ENCODE measurements at regions not wholly inside any gene's neighbourhood (a gene's known extent, or its start where the extent isn't known, plus 50 kb on each side); places are given as distances from the start of the nearest gene placed in this dataset.

DNA sequence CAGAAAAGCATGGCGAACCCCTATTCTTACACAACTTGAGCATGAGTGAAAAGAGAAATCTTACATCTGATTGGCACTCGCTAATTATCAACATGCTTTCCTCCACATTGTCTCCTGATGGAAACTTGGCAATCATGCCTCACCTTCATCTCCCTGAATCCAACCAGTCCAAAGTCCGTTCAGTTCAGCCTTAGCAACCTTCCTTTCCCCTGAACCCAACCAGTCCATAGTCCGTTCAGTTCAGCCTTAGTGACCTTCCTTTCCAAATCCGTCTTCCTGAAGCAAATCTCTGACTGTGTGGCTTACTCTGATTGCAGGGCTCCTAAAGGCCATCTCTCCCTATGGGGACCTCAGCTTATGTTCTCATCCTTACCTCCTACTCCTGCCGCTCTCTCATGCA, 538.3 kb upstream of the CLINT1 start:
- DNase-seq, result no peak

DNA sequence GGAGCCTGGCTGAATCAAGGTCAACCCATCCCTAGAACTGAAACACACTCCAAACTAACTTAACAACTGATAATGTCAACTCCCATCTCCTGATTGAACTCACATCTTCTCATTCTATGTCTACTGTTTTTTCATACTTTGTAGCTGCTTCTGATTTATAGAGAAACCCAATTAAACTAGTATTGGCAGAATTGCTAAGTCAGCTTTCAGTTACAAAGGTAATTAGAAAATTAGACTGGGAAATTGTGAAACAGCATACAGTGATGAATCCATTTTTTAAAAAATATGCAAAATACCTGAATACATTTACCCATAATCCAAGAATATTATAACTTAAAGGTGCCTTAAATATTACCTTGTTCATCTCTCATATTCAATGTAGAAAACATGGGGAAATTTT, 535.2 kb upstream of the CLINT1 start:
- DNase-seq, result no peak

DNA sequence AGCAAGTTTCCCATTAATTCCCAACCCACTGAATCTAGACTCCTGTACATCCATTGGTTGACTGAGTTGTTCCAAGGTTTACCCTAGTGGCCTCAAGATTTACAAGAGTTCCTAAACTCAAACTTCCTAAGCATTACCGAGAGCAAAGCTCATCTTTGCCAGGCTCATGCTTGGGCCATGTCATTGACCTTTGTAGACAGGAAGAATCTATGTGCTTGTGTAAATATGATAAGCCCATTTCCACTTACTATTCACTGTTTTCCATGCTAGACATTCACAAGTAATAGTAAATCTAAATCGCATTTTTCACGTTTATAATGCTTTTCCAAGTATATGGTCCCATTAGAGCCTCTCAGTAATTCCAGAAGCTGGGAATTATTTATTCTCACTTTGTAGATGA, 534.5 kb upstream of the CLINT1 start:
- no peak for DNase-seq

DNA sequence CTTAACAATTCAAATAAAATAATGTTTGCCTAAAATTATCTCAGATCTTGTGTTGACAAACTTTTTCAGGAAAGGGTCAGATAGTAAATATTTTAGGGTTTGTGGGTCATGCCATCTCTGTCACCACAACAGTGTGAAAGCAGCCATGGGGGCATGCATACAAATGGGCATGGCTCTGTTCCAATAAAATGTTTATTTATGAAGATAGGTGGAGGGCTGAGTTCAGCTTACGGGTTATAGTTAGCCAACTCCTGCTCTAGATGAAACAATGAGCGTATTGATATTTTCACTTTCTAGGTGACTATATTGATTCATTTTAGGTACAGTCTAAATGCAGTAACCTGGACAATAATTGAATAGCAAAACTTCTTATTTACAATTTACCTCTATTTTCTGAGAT, 533.8 kb upstream of the CLINT1 start:
- DNase-seq, result no peak

DNA sequence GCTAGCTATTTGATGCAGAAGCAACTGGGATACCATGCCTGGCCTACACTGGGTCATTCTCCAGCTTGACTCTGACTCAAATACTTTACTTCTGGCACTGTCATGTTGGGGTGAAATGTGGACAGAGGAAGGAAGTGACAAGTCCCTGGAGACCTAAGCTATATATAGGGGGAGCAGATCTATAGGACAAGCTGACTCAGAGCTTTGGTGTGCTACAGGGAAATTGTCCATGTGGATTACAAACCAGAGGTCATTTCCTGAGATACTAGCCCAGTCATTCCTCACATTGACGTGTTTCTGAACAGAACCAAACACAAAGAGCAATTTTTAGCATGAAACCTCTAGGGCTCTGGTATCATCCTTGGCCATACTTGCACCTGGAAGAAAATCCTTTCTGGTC, 531.6 kb upstream of the CLINT1 start:
- peak; percentile 16 for DNase-seq

DNA sequence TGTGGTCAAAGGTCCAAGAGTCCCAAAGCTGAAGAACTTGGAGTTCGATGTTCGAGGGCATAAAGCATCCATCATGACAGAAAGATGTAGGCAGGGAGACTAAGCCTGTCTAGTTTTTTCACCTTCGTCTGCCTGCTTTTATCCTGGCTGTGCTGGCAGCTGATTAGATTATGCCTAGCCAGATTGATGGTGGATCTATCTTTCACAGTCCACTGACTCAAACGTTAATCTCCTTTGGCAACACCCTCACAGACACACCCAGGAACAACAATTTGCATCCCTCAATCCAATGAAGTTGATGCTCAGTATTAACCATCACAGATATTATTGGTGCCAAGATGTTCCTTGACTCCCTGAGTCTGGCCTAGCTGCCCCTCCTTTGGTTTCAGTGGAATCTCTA, 530.8 kb upstream of the CLINT1 start:
- no peak for DNase-seq

DNA sequence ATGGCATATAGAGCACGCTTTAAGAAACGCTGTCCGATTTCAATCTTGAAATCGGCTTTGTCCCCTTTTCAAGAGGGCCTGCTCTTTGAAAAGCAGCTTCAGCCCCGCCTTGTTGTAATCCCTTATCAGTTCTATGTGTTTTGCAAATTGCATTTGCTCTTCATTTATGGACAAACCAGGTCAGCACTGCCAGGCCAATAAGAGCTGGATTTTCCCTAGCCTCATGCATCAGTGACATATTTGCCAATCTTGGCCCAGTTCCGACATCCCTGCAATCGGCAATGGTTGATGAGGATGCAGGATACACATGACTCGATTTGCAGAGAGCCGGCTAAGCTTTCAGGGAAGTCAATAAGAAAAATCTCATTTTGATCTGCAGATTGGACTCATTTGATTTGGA, 529.1 kb upstream of the CLINT1 start:
- no peak for DNase-seq

DNA sequence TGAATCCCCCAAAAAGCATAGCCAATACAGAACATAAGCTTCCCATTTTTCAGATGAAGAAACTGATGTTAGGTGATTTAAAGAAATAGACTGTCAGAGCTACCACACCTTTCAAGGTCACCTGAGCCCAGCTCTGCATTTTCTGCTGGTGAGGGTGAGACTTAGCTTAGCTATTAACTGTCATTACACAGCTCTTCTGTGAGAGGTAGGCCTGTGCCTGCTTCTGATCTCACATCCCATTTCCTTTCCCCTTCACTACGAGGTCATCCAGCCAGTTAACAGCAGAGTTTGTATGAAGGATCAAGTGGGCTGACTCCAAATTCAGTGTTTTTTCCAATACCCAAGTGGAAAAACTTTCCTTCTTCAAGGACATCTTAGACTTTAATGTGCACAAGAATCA, 528.6 kb upstream of the CLINT1 start:
- no peak for DNase-seq

- no peak for DNase-seq
These were observed 527.0 kb upstream of the CLINT1 start for GRCh38 chr5:158385982-158386381.

DNA sequence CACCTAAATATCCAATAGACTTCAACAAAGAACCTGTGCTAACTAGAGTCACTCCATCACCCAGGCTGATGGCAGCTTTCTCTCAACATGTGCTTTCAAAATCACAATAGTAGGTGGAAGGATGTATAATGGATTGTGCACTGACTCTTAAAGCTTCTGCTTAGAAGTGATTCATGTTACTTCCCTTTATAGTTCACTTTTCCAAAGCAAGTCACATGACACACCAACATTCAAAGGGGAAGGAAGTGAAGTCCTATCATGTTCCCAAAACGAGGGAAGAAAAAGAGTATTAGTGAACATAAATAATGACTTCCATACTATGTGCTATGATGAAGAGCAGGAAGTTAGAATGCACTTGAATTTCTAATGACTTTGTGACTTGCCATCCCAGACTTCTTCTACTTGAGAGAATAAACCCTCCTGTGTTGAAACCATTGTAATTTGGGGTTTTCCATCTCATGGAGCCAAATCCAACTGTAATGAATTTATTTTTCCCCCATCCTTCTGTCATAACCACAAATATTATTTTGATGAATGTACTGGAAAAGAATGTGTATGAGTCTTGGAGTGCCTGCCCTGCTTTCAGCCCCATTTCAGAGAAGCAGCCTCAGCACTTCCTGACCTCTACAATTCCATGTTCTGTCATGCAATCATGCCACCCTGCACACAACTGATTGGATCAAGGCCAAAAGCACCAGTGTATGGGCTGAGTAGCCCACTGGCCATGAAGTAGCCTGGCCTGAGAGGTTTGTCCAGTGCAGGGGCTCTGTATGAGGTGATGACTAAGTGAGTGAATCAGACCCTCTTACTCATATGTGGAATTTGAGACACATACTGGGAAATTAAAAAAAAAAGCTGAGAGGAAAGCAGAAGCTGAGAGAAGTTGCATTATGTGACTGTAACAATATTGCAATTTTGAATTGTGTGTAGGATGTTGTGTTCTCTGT, 525.9 kb upstream of the CLINT1 start:
- no peak for DNase-seq

DNA sequence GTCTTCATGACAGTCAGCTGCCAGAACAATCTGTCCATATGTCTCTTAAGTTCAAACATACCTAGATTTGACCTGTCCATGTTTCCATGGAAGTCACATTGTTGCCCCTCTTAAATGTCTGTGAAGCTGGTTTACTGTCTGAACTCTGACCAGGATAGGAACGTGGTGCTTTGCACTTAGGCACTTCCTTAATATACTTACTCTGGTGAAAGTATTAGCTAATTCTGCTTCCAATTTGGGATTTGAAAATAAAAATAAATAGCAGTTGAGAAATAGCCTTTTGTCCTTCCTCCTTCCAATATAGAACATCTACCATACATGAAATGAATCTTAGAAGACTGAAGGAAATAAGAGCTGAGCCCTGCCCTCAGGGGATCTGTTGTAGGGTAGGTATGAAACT, 524.5 kb upstream of the CLINT1 start:
- no peak for DNase-seq

DNA sequence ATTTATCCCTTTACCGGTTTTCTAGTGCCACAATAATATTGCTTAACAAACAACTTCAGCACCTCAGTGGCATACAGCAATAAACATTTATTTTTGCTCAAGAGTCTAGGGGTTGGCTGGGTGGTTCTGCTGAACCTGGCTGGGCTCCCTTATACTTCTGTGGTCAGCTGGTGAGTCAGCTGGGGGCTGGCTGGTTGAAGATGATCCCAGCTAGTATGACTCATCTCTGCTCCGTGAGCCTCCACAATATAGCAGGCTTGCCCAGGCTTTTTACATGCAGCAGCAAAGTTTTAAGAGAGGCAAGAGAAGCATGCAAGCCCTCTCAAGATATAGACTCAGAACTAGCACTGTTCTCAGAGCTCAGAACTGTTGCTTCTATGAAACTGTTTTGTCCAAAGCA, 523.5 kb upstream of the CLINT1 start:
- DNase-seq, result peak; percentile 66

DNA sequence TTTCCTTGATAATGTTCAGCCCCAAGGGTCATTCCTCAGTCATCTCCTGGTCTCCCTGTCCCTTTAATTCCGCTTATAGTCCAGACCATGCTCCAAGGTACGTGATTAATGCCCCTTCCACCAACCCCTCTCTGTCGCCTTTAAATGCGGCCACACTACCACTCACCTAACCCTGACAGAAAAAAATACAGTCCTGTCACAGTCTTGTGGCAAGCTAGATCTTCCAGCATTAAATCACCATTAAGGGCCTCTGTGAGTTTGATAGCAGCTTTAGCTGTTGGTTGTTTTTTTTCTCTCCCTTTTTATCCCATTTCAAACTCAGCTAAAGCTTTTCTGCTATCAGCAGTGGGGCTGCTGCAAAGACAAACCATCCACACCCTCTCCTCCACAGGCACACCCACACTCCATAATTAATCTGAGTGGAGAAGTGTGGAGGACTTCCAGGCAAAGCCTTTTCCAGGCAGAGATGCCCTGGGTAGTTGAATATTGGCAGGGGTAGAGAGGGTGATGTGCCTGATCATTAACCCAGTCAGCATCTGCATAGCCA, 522.7 kb upstream of the CLINT1 start:
- no peak for DNase-seq

DNA sequence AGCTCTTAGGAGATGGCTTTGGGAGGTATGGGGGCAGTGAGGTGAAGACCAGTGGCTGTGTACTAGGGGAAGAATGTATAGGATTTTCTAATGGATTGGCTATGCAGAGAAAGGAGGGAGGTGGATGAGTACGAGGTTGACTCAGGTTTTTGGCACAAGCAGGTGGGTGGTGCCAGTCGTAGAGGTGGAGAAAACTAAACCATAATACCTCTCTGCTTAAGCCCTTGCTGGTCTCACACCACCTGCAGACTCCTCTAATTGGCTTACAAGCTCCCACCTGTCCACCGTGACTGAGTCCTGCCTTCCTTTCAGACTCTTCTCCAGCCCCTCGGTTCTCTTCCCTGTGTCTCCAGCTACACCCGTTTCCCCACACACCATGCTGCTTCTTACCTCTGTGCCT, 521.7 kb upstream of the CLINT1 start:
- DNase-seq, result no peak

GRCh38 chr5:158378931-158379330, 520.0 kb upstream of the CLINT1 start:
- no peak for DNase-seq

DNA sequence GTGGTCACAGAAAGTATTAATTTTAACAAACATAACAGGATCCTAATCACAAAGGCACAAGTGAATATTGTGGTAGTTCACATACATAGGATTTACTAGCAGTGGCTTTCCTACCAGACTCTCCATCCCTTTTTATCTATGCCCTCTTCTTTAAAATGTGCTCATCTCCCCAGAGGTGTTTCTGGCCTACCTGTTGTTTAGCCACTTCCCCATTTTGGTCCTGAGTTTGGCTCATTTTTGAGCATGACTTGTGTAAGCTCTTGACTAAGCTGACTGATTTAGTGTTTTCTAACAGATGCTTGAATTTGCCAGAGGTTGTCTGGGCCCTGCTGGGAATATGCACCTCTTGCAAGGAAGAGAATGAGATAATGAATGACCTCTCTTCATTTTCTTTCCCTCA, 517.7 kb upstream of the CLINT1 start:
- DNase-seq, result no peak

DNA sequence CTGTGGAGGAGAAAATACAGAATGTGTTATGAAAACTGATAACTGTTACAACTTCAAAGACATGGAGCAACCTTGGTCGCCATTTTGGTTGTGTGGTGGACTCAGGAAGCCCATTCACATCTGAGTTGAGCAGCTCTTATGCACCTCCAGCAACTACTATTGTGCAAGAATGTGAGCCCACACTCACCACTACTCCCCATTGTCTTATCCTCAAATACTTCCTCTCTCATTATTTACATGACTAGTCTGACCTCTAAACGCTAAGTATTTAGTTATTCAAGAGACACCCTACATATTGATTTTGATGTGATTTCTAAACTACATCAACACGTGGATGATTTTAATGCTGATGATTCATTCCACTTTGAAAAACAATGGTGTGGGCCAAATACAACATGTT, 516.6 kb upstream of the CLINT1 start:
- DNase-seq, result no peak

GRCh38 chr5:158373608-158374395, 514.9 kb upstream of the CLINT1 start:
- no peak for DNase-seq

GRCh38 chr5:158369241-158369640, 510.3 kb upstream of the CLINT1 start:
- no peak for DNase-seq

DNA sequence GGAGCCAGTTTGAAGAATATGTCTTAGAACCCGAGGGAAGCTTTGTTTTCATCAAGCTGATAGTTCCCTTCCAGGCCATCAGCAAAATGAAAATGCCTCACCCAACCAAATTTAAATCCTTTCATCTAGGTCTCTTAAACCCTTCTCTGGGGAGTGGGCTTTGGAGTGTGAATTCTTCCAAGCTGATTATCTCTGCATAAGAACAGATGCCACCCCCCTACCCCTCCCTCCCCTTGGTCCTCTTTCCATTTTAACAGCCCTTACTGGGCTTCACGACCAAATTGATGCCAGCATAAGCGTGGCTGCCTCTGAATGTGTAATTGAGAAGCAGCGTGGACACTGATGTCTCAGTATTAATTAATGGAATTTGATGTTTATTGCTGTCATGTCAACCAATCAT, 509.7 kb upstream of the CLINT1 start:
- no peak for DNase-seq

GRCh38 chr5:158364367-158364766, 505.4 kb upstream of the CLINT1 start:
- DNase-seq, result no peak

DNA sequence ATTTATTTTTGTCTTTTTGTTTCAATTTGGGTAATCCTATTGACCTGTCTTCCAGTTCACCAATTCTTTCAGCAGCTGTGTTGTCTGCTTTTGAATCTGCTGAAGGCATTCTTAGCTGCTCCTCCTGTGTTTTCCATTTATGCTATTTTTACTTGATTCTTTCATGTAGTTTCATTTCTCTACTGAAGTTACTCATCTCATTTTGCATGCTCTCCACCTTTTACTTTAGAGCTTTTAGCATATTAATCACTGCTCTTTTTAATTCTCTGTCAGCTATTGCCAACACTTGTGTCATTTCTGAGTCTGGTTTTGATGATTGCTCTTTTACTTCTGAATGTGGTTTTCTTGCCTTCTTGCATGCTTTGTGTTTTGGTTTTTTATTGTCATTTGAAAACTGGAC, 496.0 kb upstream of the CLINT1 start:
- no peak for DNase-seq

DNA sequence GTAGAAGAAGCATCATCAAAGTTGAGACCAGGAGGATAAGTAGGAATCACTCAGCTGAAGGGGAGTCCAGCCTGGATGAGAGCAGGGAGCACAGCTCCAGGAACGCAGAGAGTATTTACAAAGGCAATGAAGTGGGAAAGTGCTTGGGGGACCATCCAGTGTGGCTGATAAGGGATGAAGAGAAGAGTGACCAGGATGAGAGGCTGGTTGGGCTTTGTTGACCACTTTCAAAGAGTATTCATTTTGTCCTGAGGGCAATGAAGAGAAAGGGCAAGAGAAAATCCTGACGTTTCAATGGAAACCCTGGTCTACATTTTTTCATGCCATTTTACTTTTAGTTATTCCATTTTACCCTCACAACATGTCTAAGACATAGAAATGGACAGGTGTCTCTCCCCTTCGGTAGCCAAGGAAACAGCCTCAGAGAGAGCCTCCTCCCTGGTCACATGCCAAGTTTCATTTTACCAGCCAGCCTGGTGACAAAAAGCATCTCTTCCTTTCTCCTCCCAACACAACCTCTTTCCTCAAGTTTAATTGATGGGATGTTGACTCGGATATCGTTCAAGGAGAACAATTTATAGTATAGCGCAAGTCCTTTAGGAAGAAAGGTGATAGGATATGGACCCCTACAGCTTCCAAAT, 492.7 kb upstream of the CLINT1 start:
- no peak for DNase-seq
